Endothelial cell of umbilical vein (primary cell): ENCODE measurements at regions not wholly inside any gene's neighbourhood (a gene's known extent, or its start where the extent isn't known, plus 50 kb on each side); places are given as distances from the start of the nearest gene placed in this dataset.

ENCODE experiments used
- BruUV-seq: library from RNA; stranded (reverse); fragments of 400-500 nt; replicated peaks from 2 replicates; lab custom pipeline; 2021; lab: Mats Ljungman, UMichigan
- CTCF ChIA-PET: fragments of 300-600, 350-600 bp; sonication (Branson Sonifier 250); formaldehyde crosslinking; loops from one replicate; lab custom pipeline; 2021; ENCODE audit warnings: antibody characterized with exemption, inconsistent platforms; lab: Charles Lee
- POLR2A ChIA-PET: fragments of 300-600, 350-600 bp; sonication (Branson Sonifier 250); formaldehyde crosslinking; loops from one replicate; lab custom pipeline; 2021; ENCODE audit warnings: antibody characterized with exemption, inconsistent platforms; lab: Charles Lee
- DNase-seq: peaks from one replicate; pipeline ENCODE4 v3.0.0-alpha.2; 2011; ENCODE audit warnings: low read depth, low spot score
- FAIRE-seq: peaks from 2 replicates; lab custom pipeline; 2011; peaks lifted over from hg19 to GRCh38; lab: Jason Lieb, UNC
- H2AFZ ChIP-seq: 2 replicates; pipeline ENCODE4 v1.6.0; 2012; ENCODE audit warnings: low read depth, low read length, control low read depth, inconsistent platforms
- H3K27ac ChIP-seq: 2 replicates; pipeline ENCODE4 v1.5.1; 2011; ENCODE audit warnings: low read depth, mild to moderate bottlenecking, control low read depth, low read length, moderate library complexity; ENCODE audit not compliant: insufficient read depth
- H3K27me3 ChIP-seq, 2 experiments: 2 replicates each; pipeline versions ENCODE4 v1.6.0 to v1.6.1; 2011; ENCODE audit warnings: low read length in 2 of 2, mixed read lengths in 1 of 2; ENCODE audit not compliant: control insufficient read depth in 2 of 2, insufficient read depth in 2 of 2
- H3K36me3 ChIP-seq, 2 experiments: 2 replicates in 1 of 2; 3 replicates in 1 of 2; pipeline ENCODE4 v1.5.1; 2011; ENCODE audit warnings: low read length in 2 of 2, mild to moderate bottlenecking in 1 of 2, moderate library complexity in 1 of 2; ENCODE audit not compliant: control insufficient read depth in 2 of 2, insufficient read depth in 2 of 2; ENCODE audit errors: extremely low read depth in 1 of 2
- H3K4me1 ChIP-seq: 3 replicates; pipeline ENCODE4 v1.5.1; 2011; ENCODE audit warnings: mild to moderate bottlenecking, low read length; ENCODE audit not compliant: control insufficient read depth, insufficient read depth; ENCODE audit errors: extremely low read depth
- H3K4me2 ChIP-seq: 2 replicates; pipeline ENCODE4 v1.6.1; 2011; ENCODE audit warnings: low read length, control low read depth, mixed read lengths; ENCODE audit not compliant: insufficient read depth
- H3K4me3 ChIP-seq, 3 experiments: fragments of 200-600 bp in 1 of 3; sonication (generic), shearing (Covaris generic) in 1 of 3; replicated peaks in 1 of 3; 2 replicates each; pipeline ENCODE4 v1.5.1; 2011 to 2016; ENCODE audit warnings: control low read depth in 3 of 3, low read length in 3 of 3, mild to moderate bottlenecking in 2 of 3, inconsistent platforms in 1 of 3, low read depth in 1 of 3, moderate library complexity in 1 of 3; ENCODE audit not compliant: insufficient read depth in 1 of 3
- H3K79me2 ChIP-seq: 2 replicates; pipeline ENCODE4 v1.6.0; 2012; ENCODE audit warnings: low read length, inconsistent platforms; ENCODE audit not compliant: control insufficient read depth, insufficient read depth
- H3K9ac ChIP-seq: replicated peaks from 2 replicates; pipeline ENCODE3; 2011; ENCODE audit warnings: low read length, control low read depth; ENCODE audit not compliant: insufficient read depth; ENCODE audit errors: extremely low read depth
- H3K9me1 ChIP-seq: replicated peaks from 3 replicates; pipeline ENCODE4 v1.6.0; 2011; ENCODE audit warnings: mild to moderate bottlenecking, low read length; ENCODE audit not compliant: control insufficient read depth, insufficient read depth; ENCODE audit errors: extremely low read depth
- H3K9me3 ChIP-seq: replicated peaks from 2 replicates; pipeline ENCODE4 v1.5.1; 2012; ENCODE audit warnings: low read length, inconsistent platforms; ENCODE audit not compliant: control insufficient read depth, insufficient read depth
- H4K20me1 ChIP-seq: replicated peaks from 2 replicates; pipeline ENCODE3; 2011; ENCODE audit warnings: mild to moderate bottlenecking, low read length; ENCODE audit not compliant: control insufficient read depth, insufficient read depth; ENCODE audit errors: extremely low read depth
- EZH2 ChIP-seq: IDR thresholded peaks from 2 replicates; pipeline ENCODE4 v1.6.1; 2012; ENCODE audit warnings: borderline replicate concordance, low read depth, mild to moderate bottlenecking, moderate library complexity, low read length, inconsistent platforms; ENCODE audit not compliant: severe bottlenecking
- FOS ChIP-seq: IDR thresholded peaks from 2 replicates; pipeline ENCODE4 v1.6.1; 2011; ENCODE audit warnings: mild to moderate bottlenecking, low read length, moderate library complexity, borderline replicate concordance; ENCODE audit not compliant: insufficient read depth
- GATA2 ChIP-seq: IDR thresholded peaks from 2 replicates; pipeline ENCODE4 v1.7.0; 2011; ENCODE audit warnings: low read depth, mild to moderate bottlenecking, moderate library complexity, mixed read lengths, low read length; ENCODE audit not compliant: insufficient read length, insufficient read depth
- JUN ChIP-seq: IDR thresholded peaks from 2 replicates; pipeline ENCODE4 v1.6.1; 2011; ENCODE audit warnings: borderline replicate concordance, low read depth; ENCODE audit not compliant: insufficient read length, insufficient read depth
- MAX ChIP-seq: IDR thresholded peaks from 2 replicates; pipeline ENCODE4 v1.6.1; 2011; ENCODE audit not compliant: insufficient read depth, insufficient read length
- MYC ChIP-seq: IDR thresholded peaks from one replicate; pipeline ENCODE4 v1.6.1; 2011; ENCODE audit warnings: mild to moderate bottlenecking, low read depth, low read length
- POLR2A ChIP-seq: IDR thresholded peaks from 2 replicates; pipeline ENCODE4 v1.6.1; 2012; ENCODE audit warnings: low read depth, mild to moderate bottlenecking, control low read depth, low read length
- POLR2AphosphoS5 ChIP-seq: IDR thresholded peaks from 2 replicates; pipeline ENCODE4 v1.6.1; 2012; ENCODE audit warnings: low read depth, mild to moderate bottlenecking, control low read depth, low read length, moderate library complexity; ENCODE audit not compliant: insufficient read depth
- dilution Hi-C: fragments of 300-500 bp; cut with MboI; formaldehyde crosslinking; loops from one replicate; pipeline ENCODE4 v1.15.0; 2019; ENCODE audit warnings: low sequenced_read_pairs; ENCODE audit not compliant: extremely low pct_ligation_motif_present
- intact Hi-C: fragments of 100-400 bp; cut with micrococcal nuclease; formaldehyde crosslinking; loops from one replicate; pipeline ENCODE4 v1.10.0; 2022
- TF ChIP-seq, protein P1 (sequence below), 2 donors: IDR thresholded peaks; 1 replicate in 1 of 2; 2 replicates in 1 of 2; pipeline ENCODE4 v1.5.1; 2011; ENCODE audit warnings: low read length in 2 of 2, mild to moderate bottlenecking in 2 of 2, moderate library complexity in 2 of 2, control low read depth in 1 of 2, inconsistent platforms in 1 of 2, low read depth in 1 of 2; ENCODE audit not compliant: insufficient read depth in 1 of 2; ENCODE audit errors: extremely low read depth in 1 of 2

DNA sequence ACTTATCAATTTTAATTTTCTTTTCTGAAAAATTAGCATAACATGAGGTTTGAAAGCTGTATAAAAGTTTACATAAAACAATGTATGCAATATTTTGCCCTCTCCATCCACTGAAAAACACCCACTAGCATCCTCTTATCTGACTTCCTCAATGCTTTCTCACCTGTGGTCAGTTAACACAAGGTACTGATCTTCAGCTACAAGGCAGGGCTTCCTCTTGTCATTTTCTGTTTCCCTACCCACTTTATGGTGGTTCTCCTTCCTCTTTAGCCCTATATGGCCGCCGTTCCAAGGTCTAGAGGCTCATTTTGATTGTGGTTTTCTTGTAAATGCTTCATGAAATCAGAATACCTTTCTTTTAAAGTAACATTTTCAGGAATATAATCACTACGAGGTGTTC is 618.6 kb upstream of the CPEB2 start:
- no TSS peak for BruUV-seq
- POLR2A ChIA-PET: no interaction called here
- Histone ChIP-seq H3K27ac (no peak overlapping the region), H3K4me3 (no peak overlapping the region), H3K9ac (no peak overlapping the region), H3K36me3 (no peaks in the 10 kb centered on the region), H3K9me1 (no peaks in the 10 kb centered on the region), H3K79me2 (no peaks in the 10 kb centered on the region), H4K20me1 (no peaks in the 10 kb centered on the region), H3K27me3 (no peaks in the 10 kb centered on the region), H3K4me1 (no peaks in the 10 kb centered on the region), H3K4me2 (no peak overlapping the region), H2AFZ (no peak overlapping the region), H3K9me3 (no peaks in the 10 kb centered on the region)
- FAIRE-seq (no peak), DNase-seq (no peak)
- dilution Hi-C loops (no loop called here), intact Hi-C loops (no loop called here)
- CTCF ChIA-PET: no interaction called here
- TF ChIP-seq GATA2 (no peak), FOS (no peak), MYC (no peak), EZH2 (no peak), JUN (no peak), POLR2AphosphoS5 (no peak), MAX (no peak), POLR2A (no peak)
- TF ChIP-seq, protein P1, sequence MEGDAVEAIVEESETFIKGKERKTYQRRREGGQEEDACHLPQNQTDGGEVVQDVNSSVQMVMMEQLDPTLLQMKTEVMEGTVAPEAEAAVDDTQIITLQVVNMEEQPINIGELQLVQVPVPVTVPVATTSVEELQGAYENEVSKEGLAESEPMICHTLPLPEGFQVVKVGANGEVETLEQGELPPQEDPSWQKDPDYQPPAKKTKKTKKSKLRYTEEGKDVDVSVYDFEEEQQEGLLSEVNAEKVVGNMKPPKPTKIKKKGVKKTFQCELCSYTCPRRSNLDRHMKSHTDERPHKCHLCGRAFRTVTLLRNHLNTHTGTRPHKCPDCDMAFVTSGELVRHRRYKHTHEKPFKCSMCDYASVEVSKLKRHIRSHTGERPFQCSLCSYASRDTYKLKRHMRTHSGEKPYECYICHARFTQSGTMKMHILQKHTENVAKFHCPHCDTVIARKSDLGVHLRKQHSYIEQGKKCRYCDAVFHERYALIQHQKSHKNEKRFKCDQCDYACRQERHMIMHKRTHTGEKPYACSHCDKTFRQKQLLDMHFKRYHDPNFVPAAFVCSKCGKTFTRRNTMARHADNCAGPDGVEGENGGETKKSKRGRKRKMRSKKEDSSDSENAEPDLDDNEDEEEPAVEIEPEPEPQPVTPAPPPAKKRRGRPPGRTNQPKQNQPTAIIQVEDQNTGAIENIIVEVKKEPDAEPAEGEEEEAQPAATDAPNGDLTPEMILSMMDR (IDR thresholded peaks at IDR 0.05; ENCODE audit: extremely low read depth in 1 of 2, insufficient read depth in 1 of 2, low read depth in 1 of 2, low read length in 2 of 2): no peak
